Hepatocyte (in vitro differentiated cells): ENCODE measurements at regions not wholly inside any gene's neighbourhood (a gene's known extent, or its start where the extent isn't known, plus 50 kb on each side); places are given as distances from the start of the nearest gene placed in this dataset.
"Not testable (repeated sequence)": the region's sequence is repeated elsewhere in the genome, so short reads cannot be mapped to it uniquely, and the experiment has no call there.

Source experiments
- EZH2phosphoT487 ChIP-seq: fragments of 200-600 bp; sonication (generic); IDR thresholded peaks from one replicate; pipeline ENCODE4 v1.6.1; 2018; ENCODE audit warnings: antibody characterized with exemption, mild to moderate bottlenecking, low read depth, moderate library complexity; ENCODE audit not compliant: unreplicated experiment, severe bottlenecking
- TF ChIP-seq, protein P1 (sequence below): fragments of 200-600 bp; sonication (generic); IDR thresholded peaks from 2 replicates; pipeline ENCODE4 v1.5.1; 2016; ENCODE audit warnings: antibody characterized with exemption, mild to moderate bottlenecking; ENCODE audit not compliant: poor library complexity

DNA sequence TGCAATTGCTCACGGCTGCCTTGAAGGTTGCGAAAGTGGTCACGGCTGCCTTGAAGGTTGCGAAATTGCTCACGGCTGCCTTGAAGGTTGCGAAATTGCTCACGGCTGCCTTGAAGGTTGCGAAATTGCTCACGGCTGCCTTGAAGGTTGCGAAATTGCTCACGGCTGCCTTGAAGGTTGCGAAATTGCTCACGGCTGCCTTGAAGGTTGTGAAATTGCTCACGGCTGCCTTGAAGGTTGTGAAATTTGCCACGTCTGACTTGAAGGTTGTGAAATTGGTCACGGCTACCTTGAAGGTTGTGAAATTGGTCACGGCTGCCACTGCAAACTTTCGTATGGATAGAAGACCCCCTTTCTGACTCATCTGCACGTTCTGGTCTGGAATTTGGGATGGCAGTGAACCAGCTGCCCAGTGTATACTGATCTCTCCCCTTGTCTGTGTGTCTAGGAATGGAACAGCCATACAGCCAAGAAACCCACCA is 150.1 kb downstream of the ASMT start:
- TF ChIP-seq, protein P1, sequence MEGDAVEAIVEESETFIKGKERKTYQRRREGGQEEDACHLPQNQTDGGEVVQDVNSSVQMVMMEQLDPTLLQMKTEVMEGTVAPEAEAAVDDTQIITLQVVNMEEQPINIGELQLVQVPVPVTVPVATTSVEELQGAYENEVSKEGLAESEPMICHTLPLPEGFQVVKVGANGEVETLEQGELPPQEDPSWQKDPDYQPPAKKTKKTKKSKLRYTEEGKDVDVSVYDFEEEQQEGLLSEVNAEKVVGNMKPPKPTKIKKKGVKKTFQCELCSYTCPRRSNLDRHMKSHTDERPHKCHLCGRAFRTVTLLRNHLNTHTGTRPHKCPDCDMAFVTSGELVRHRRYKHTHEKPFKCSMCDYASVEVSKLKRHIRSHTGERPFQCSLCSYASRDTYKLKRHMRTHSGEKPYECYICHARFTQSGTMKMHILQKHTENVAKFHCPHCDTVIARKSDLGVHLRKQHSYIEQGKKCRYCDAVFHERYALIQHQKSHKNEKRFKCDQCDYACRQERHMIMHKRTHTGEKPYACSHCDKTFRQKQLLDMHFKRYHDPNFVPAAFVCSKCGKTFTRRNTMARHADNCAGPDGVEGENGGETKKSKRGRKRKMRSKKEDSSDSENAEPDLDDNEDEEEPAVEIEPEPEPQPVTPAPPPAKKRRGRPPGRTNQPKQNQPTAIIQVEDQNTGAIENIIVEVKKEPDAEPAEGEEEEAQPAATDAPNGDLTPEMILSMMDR: not testable (repeated sequence)
- TF ChIP-seq EZH2phosphoT487: not testable (repeated sequence)
